ENCODE measurements at regions not wholly inside any gene's neighbourhood (a gene's known extent, or its start where the extent isn't known, plus 50 kb on each side); places are given as distances from the start of the nearest gene placed in this dataset.

DNA sequence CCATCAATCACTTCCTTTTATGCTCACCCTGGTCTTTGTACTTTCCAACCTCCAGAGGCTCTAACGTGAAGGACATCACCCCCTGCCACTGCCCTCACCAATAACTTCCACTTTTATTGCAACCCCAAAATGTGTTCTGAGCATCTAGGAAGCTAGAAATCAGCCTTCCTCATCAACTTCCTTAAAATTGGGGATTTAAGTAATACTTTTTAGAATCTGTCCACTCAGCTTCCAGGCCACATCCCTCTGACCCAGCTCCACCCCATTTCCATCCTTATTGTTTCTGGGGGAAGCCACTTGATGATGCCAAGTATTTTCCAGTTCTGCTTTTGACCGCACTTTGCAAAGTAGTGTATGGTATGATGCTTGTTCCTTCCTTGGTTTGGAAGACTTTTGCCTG is 73.5 kb upstream of the XCR1 start (continued):
- TF ChIP-seq, protein P1, sequence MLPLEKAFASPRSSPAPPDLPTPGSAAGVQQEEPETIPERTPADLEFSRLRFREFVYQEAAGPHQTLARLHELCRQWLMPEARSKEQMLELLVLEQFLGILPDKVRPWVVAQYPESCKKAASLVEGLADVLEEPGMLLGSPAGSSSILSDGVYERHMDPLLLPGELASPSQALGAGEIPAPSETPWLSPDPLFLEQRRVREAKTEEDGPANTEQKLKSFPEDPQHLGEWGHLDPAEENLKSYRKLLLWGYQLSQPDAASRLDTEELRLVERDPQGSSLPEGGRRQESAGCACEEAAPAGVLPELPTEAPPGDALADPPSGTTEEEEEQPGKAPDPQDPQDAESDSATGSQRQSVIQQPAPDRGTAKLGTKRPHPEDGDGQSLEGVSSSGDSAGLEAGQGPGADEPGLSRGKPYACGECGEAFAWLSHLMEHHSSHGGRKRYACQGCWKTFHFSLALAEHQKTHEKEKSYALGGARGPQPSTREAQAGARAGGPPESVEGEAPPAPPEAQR (CRISPR knock-in tag; IDR thresholded peaks at IDR 0.05) = no peak

DNA sequence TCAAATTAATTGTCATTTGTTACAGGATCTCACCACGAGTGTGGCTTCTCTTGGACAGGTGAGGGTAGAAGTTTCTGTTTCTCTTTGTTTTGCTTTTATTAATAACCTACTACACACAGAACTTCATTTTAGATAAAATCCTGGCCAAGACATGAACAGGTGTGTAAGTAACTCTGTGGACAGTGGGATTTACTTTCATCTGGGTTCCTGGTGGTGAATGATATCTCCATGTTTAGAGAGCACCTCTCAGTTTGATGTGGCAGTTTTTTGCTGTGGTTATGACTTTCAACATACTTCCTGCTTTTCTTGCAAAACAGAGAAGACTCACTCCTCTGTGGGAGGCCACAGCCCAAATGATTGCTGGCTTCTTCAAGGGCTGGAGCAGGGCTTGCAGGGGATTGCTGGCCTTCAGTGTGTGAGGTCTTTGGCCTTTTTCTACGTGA is 71.1 kb upstream of the XCR1 start:
- TF ChIP-seq ESRRA (CRISPR knock-in tag; IDR thresholded peaks at IDR 0.05; ENCODE audit: borderline replicate concordance) (no peak), NR1H2 (CRISPR knock-in tag; IDR thresholded peaks at IDR 0.05) (no peak), GTF2I (CRISPR knock-in tag; conservative IDR thresholded peaks at IDR 0.05) (no peak), NFYB (CRISPR knock-in tag; conservative IDR thresholded peaks at IDR 0.05; ENCODE audit: low read depth) (no peak), ZNF416 (CRISPR knock-in tag; IDR thresholded peaks at IDR 0.05) (no peak)
- TF ChIP-seq, protein P2, sequence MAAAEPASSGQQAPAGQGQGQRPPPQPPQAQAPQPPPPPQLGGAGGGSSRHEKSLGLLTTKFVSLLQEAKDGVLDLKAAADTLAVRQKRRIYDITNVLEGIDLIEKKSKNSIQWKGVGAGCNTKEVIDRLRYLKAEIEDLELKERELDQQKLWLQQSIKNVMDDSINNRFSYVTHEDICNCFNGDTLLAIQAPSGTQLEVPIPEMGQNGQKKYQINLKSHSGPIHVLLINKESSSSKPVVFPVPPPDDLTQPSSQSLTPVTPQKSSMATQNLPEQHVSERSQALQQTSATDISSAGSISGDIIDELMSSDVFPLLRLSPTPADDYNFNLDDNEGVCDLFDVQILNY (CRISPR knock-in tag; IDR thresholded peaks at IDR 0.05) = no peak
- TF ChIP-seq, protein P3, sequence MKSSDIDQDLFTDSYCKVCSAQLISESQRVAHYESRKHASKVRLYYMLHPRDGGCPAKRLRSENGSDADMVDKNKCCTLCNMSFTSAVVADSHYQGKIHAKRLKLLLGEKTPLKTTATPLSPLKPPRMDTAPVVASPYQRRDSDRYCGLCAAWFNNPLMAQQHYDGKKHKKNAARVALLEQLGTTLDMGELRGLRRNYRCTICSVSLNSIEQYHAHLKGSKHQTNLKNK (CRISPR knock-in tag; IDR thresholded peaks at IDR 0.05) = no peak
- TF ChIP-seq, protein P4, sequence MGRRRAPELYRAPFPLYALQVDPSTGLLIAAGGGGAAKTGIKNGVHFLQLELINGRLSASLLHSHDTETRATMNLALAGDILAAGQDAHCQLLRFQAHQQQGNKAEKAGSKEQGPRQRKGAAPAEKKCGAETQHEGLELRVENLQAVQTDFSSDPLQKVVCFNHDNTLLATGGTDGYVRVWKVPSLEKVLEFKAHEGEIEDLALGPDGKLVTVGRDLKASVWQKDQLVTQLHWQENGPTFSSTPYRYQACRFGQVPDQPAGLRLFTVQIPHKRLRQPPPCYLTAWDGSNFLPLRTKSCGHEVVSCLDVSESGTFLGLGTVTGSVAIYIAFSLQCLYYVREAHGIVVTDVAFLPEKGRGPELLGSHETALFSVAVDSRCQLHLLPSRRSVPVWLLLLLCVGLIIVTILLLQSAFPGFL (CRISPR knock-in tag; IDR thresholded peaks at IDR 0.05; ENCODE audit: borderline replicate concordance) = no peak
- ATAC-seq (no peak), DNase-seq (ENCODE audit: low spot score) (no peak)
- POLR2A ChIA-PET = no interaction called here
- Mint-ChIP-seq H3K9me3 (peaks cover 29% of the 10 kb centered on the region), H3K36me3 (no peaks in the 10 kb centered on the region), H3K27ac (no peak overlapping the region), H3K4me1 (no peaks in the 10 kb centered on the region), H3K27me3 (ENCODE audit: low read depth) (no peaks in the 10 kb centered on the region), H3K4me3 (no peak overlapping the region)
- CTCF ChIA-PET = interaction anchor here (1.0 kb wide), 1 partner anchor 110 kb away, joined by 3 read pairs; the partner anchor contains the start of gene CCR1

DNA sequence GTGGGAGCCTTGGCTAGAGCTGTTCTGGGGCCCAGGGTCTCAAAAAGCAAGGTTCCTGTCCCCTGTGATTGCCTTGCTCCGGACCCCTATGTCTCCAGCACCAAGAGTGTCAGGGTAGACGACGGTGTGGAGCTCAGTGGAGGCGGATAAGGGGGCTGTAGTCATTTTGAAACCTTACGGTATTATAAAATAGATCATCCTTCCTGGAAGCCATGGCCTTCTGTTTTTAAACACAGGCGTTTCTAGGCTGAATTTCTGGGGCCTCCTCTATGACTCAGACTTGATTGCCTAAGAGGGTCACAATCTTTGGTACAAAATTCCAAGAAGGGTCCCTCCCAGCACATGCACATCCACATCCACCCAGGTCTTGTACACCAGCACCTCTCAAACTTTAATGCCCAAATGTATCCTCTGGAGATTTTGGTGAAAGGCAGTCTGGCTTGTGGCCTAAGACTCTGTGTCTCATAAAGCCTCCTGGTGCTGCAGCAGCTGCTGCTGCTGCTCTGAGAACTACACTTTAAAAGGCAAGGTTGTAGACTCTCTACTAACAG is 70.5 kb upstream of the XCR1 start:
- Mint-ChIP-seq H3K27ac (no peak overlapping the region), H3K9me3 (peaks cover 29% of the 10 kb centered on the region), H3K36me3 (no peaks in the 10 kb centered on the region), H3K27me3 (ENCODE audit: low read depth) (no peaks in the 10 kb centered on the region), H3K4me3 (no peak overlapping the region), H3K4me1 (no peaks in the 10 kb centered on the region)
- DNase-seq (ENCODE audit: low spot score) = no peak
- ChIA-PET CTCF (interaction anchor here (0.7 to 1.0 kb wide), 2 partner anchors 111 to 266 kb away, joined by 3 read pairs; partner anchors contain the start of gene CCR1), POLR2A (no interaction called here)
- ATAC-seq = no peak
- no peak for TF ChIP-seq ZNF317 (CRISPR knock-in tag; IDR thresholded peaks at IDR 0.05; ENCODE audit: borderline replicate concordance, low read depth)
- TF ChIP-seq, protein P5, sequence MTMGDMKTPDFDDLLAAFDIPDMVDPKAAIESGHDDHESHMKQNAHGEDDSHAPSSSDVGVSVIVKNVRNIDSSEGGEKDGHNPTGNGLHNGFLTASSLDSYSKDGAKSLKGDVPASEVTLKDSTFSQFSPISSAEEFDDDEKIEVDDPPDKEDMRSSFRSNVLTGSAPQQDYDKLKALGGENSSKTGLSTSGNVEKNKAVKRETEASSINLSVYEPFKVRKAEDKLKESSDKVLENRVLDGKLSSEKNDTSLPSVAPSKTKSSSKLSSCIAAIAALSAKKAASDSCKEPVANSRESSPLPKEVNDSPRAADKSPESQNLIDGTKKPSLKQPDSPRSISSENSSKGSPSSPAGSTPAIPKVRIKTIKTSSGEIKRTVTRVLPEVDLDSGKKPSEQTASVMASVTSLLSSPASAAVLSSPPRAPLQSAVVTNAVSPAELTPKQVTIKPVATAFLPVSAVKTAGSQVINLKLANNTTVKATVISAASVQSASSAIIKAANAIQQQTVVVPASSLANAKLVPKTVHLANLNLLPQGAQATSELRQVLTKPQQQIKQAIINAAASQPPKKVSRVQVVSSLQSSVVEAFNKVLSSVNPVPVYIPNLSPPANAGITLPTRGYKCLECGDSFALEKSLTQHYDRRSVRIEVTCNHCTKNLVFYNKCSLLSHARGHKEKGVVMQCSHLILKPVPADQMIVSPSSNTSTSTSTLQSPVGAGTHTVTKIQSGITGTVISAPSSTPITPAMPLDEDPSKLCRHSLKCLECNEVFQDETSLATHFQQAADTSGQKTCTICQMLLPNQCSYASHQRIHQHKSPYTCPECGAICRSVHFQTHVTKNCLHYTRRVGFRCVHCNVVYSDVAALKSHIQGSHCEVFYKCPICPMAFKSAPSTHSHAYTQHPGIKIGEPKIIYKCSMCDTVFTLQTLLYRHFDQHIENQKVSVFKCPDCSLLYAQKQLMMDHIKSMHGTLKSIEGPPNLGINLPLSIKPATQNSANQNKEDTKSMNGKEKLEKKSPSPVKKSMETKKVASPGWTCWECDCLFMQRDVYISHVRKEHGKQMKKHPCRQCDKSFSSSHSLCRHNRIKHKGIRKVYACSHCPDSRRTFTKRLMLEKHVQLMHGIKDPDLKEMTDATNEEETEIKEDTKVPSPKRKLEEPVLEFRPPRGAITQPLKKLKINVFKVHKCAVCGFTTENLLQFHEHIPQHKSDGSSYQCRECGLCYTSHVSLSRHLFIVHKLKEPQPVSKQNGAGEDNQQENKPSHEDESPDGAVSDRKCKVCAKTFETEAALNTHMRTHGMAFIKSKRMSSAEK (CRISPR knock-in tag; IDR thresholded peaks at IDR 0.05; ENCODE audit: borderline replicate concordance) = no peak
- no peak for TF ChIP-seq ZNF396 (CRISPR knock-in tag; IDR thresholded peaks at IDR 0.05; ENCODE audit: borderline replicate concordance)
- TF ChIP-seq CREB1 (CRISPR knock-in tag; IDR thresholded peaks at IDR 0.05) = no peak
- TF ChIP-seq, protein P6, sequence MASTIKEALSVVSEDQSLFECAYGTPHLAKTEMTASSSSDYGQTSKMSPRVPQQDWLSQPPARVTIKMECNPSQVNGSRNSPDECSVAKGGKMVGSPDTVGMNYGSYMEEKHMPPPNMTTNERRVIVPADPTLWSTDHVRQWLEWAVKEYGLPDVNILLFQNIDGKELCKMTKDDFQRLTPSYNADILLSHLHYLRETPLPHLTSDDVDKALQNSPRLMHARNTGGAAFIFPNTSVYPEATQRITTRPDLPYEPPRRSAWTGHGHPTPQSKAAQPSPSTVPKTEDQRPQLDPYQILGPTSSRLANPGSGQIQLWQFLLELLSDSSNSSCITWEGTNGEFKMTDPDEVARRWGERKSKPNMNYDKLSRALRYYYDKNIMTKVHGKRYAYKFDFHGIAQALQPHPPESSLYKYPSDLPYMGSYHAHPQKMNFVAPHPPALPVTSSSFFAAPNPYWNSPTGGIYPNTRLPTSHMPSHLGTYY (CRISPR knock-in tag; IDR thresholded peaks at IDR 0.05) = no peak
- TF ChIP-seq GABPB1 (CRISPR knock-in tag; IDR thresholded peaks at IDR 0.05) = no peak
- no peak for TF ChIP-seq SP1 (CRISPR knock-in tag; conservative IDR thresholded peaks at IDR 0.05)
- no peak for TF ChIP-seq ZNF423 (CRISPR knock-in tag; IDR thresholded peaks at IDR 0.05)
- TF ChIP-seq SMAD3 (CRISPR knock-in tag; IDR thresholded peaks at IDR 0.05; ENCODE audit: borderline replicate concordance) = no peak
